ENCODE measurements at regions not wholly inside any gene's neighbourhood (a gene's known extent, or its start where the extent isn't known, plus 50 kb on each side); places are given as distances from the start of the nearest gene placed in this dataset.

DNA sequence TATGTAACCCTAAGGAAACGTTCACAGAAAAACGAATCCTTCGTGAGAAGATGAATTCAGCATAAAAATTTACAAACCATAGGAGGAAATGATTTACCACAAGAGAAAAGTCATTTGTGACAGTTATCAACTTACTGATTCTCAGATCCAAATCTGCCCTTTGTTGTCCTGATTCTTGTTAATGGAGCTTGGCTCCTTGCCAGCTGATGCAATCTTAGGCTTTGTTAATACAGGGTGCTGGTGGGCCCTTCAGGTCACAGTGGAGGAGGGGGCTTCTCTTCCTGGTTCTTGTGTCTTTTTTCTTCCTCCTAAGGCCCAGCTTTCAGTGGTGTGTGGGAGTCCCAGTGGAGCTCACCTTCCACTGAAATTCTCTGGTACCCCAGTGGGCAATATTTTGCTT lies 108.4 kb upstream of the MAP3K7 start:
- DNase-seq (ENCODE audit: low read depth): no peak
- H3K4me3 ChIP-seq (ENCODE audit: low read length): no peak overlapping the region
- TF ChIP-seq, protein P1, sequence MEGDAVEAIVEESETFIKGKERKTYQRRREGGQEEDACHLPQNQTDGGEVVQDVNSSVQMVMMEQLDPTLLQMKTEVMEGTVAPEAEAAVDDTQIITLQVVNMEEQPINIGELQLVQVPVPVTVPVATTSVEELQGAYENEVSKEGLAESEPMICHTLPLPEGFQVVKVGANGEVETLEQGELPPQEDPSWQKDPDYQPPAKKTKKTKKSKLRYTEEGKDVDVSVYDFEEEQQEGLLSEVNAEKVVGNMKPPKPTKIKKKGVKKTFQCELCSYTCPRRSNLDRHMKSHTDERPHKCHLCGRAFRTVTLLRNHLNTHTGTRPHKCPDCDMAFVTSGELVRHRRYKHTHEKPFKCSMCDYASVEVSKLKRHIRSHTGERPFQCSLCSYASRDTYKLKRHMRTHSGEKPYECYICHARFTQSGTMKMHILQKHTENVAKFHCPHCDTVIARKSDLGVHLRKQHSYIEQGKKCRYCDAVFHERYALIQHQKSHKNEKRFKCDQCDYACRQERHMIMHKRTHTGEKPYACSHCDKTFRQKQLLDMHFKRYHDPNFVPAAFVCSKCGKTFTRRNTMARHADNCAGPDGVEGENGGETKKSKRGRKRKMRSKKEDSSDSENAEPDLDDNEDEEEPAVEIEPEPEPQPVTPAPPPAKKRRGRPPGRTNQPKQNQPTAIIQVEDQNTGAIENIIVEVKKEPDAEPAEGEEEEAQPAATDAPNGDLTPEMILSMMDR (conservative IDR thresholded peaks at IDR 0.05; ENCODE audit: low read length): no peak

DNA sequence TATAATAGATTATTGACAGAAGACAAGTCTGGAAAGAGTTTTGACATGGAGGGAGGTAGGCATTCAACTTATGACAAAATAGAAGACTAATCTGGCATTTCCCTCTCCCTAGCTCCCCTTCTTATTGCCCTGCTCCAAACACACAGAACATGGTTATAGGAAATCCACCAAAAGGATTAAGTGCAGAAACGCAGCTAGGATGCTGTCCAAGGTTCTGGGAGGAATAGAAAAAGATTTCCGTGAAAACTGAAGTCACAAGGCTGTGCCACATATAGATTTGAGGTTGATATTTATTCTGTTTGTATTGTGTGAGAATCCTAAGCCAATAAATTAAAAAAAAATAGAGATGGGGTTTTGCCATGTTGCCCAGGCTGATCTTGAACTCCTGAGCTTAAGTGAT lies 107.9 kb upstream of the MAP3K7 start:
- no peak for DNase-seq (ENCODE audit: low read depth)
- H3K4me3 ChIP-seq (ENCODE audit: low read length): no peak overlapping the region

DNA sequence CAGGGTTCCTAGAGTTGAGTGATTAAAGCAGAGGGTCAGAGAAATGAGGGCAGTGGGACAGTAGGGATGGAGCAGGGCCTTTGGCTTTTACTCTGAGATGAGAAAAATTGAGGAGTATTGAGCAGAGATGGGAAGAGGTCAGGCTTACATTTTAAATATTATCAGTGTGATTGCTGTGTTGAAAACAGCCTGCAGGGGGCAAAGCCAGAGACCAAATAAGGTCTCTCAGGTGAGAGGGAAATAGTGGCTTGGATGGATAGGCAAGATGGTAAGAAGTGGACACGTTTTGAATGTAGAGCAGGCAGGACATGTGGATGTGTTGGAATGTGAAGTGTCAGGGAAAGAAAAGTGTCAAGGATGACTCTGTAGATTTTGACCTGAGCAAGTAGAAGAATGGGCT lies 105.0 kb upstream of the MAP3K7 start:
- DNase-seq (ENCODE audit: low read depth): no peak
- no peak overlapping the region for H3K4me3 ChIP-seq (ENCODE audit: low read length)
- TF ChIP-seq, protein P1 (conservative IDR thresholded peaks at IDR 0.05; ENCODE audit: low read length): no peak

More for the DNA sequence above, 107.9 kb upstream of the MAP3K7 start:
- TF ChIP-seq, protein P1 (conservative IDR thresholded peaks at IDR 0.05; ENCODE audit: low read length): no peak

DNA sequence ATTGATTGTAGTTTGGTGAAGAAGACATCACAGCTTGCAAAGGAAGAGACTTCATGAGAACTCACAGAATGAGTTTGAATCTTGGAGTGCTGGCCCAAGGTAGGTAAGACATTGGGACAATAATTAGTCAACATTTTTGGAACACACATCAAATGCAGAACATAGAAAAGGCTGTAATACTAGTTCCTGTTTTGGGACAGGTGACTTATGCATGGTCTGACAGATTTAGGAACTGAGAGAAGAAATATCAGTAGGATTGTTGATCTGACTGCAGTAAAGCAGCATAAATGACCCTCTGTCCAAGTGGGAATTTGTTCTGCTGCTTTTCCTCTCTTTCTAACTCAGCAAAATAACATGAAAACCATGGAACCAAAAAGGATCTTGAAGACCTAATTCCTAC lies 102.3 kb upstream of the MAP3K7 start:
- no peak for DNase-seq (ENCODE audit: low read depth)
- TF ChIP-seq, protein P1 (conservative IDR thresholded peaks at IDR 0.05; ENCODE audit: low read length): no peak
- no peak overlapping the region for H3K4me3 ChIP-seq (ENCODE audit: low read length)

DNA sequence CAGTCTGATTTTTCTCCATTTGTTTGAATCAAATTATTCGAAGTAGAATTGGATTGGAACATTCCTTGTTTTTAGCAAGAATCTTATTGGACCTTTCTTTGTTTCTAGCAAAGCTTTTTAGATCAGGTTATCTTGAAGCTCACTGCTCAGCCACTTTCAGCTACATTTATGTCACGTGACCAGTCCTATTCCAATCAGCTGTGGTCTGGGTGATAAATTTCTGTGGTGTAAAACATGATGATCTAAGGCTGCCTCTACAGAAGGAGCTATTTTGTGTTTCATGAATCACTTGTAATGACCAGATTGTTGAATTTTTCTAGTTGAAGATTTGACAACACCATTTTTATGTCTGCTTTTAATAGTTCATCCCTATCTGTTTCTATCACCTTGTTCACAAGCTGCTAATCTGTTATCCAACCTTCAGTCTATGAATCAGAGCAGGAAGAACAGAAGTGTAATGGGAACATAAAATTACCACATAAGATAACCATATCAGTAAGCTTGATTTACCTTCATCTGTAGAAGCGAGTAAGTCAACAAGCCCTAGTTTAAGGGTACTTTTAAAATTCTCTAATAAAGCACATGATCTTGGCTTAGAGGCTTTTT lies 101.0 kb upstream of the MAP3K7 start:
- H3K4me3 ChIP-seq (ENCODE audit: low read length): no peak overlapping the region
- no peak for DNase-seq (ENCODE audit: low read depth)
- TF ChIP-seq, protein P1 (conservative IDR thresholded peaks at IDR 0.05; ENCODE audit: low read length): no peak

DNA sequence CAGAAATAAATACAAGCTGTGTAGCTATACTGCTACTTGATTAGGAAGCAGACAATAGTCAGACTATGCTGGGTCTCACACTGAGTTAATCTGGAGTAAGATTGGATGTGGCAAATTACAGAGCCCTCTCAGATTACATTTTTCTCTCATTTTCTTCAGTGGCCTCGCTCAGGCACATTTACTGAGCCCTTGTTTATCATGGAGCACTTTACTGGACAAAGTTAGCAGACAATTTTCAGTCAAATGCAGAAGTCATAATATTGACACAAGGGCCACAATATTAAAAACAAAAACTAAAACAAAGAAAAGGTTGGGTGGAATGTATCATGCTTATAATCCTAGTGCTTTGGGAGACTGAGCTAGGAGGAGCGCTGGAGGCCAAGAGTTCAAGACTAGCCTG lies 95.0 kb upstream of the MAP3K7 start:
- TF ChIP-seq, protein P1 (conservative IDR thresholded peaks at IDR 0.05; ENCODE audit: low read length): no peak
- no peak overlapping the region for H3K4me3 ChIP-seq (ENCODE audit: low read length)
- no peak for DNase-seq (ENCODE audit: low read depth)

DNA sequence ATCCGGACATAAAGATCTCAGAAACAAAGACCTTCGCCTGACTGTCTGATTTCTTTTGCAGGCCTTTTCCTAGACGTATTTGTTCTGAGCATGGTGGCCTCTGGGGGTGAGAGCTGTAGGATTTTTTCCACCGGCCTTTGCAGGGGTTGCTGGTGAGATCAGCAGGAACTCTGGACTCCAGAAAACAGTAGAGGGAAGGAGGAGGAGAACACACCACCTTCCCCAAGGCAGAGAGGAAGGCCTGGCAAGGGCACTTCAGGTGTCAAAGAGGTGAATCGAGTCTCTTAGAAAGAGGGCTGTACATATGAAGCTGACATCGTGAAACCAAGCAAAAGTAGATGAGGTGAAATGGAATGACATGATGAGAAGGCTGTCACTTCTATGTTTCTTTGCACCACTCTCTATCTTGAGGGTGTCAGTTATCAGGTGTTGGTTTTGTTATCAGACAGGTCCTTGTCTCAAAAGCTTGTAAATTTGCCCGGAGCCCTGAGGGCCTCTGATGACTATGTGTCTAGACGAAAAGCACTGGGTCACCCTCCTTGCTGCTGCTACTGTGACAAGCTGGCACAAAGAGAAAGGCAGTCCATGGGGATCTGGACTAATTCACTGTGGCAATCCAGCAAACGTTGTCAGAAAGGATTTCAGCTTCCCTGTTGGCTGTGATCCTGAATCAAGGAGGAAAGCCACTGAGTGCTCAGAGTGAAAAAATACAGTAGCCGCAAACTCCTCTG lies 91.3 kb upstream of the MAP3K7 start:
- TF ChIP-seq, protein P1 (conservative IDR thresholded peaks at IDR 0.05; ENCODE audit: low read length): no peak
- H3K4me3 ChIP-seq (ENCODE audit: low read length): no peak overlapping the region
- DNase-seq (ENCODE audit: low read depth): no peak
